Stomach (tissue), 8 donors: ENCODE measurements at regions not wholly inside any gene's neighbourhood (a gene's known extent, or its start where the extent isn't known, plus 50 kb on each side); places are given as distances from the start of the nearest gene placed in this dataset.

Source experiments
- DNase-seq, 2 donors: peaks; one replicate each; pipeline versions ENCODE4 v3.0.0 to v3.0.0-alpha.2; 2013 to 2019
- H3K27ac ChIP-seq, 5 donors: fragments of 200-600 bp in 4 of 5; sonication (generic) in 4 of 5; one replicate each; pipeline ENCODE4 v1.5.1; 2013 to 2019; ENCODE audit warnings: mild to moderate bottlenecking in 1 of 5, moderate library complexity in 1 of 5
- H3K27me3 ChIP-seq, 3 donors: fragments of 200-600 bp; sonication (generic); one replicate each; pipeline ENCODE4 v1.5.1; 2017 to 2019; ENCODE audit warnings: mixed run types in 1 of 3
- H3K36me3 ChIP-seq, 4 donors: fragments of 200-600 bp; sonication (generic); 1 replicate in 3 of 4; 2 replicates in 1 of 4; pipeline ENCODE4 v1.5.1; 2016 to 2019
- H3K4me1 ChIP-seq, 4 donors: fragments of 200-600 bp; sonication (generic); one replicate each; pipeline ENCODE4 v1.5.1; 2016 to 2019
- H3K4me3 ChIP-seq, 4 donors: fragments of 200-600 bp; sonication (generic) in 3 of 4; one replicate each; pipeline ENCODE4 v1.5.1; 2016 to 2019; ENCODE audit warnings: mild to moderate bottlenecking in 1 of 4
- H3K9me3 ChIP-seq, 4 donors: fragments of 200-600 bp; sonication (generic); one replicate each; pipeline ENCODE4 v1.5.1; 2016 to 2019
- CTCF ChIP-seq, 7 experiments: fragments of 450-650 bp in 4 of 7; fragments of 200-600 bp in 3 of 7; sonication (generic) in 3 of 7; IDR thresholded peaks; one replicate each; pipeline ENCODE4 v1.5.1; 2016 to 2019; ENCODE audit warnings: antibody characterized with exemption in 7 of 7, control low read depth in 2 of 7, mild to moderate bottlenecking in 1 of 7
- EP300 ChIP-seq: sonication (generic); formaldehyde crosslinking; IDR thresholded peaks from one replicate; pipeline ENCODE4 v1.6.1; 2017; ENCODE audit warnings: antibody characterized with exemption
- POLR2A ChIP-seq, 4 donors: fragments of 450-650 bp; IDR thresholded peaks; one replicate each; pipeline ENCODE4 v1.6.1; 2016; ENCODE audit warnings: antibody characterized with exemption in 4 of 4, control low read depth in 2 of 4, mild to moderate bottlenecking in 1 of 4, moderate library complexity in 1 of 4
- POLR2AphosphoS5 ChIP-seq, 3 donors: sonication (generic); formaldehyde crosslinking; IDR thresholded peaks; one replicate each; pipeline ENCODE4 v1.6.1; 2016; ENCODE audit warnings: antibody characterized with exemption in 3 of 3
- WGBS, 5 donors: extraction: QIAGEN DNeasy Blood & Tissue Kit in 3 of 5; methylation state at CpG; one replicate each; pipeline versions ENCODE4 v1.1.5 to v1.1.7; 2013 to 2018; 5-methylcytosine and 5-hydroxymethylcytosine counted together
- intact Hi-C: fragments of 100-400 bp; cut with DNase I; formaldehyde crosslinking; loops from one replicate; pipeline ENCODE4 v1.15.1; 2023; ENCODE audit warnings: low total_unique reads
- donor health status: healthy with polysubstance abuse.
- donor health status: Bipolar disorder and iron deficiency.
- donor health status: healthy.

GRCh38 chr16:86668136-86668910, 90.0 kb downstream of the FOXL1 start:
- intact Hi-C loops = no loop called here
- TF ChIP-seq EP300 (no peak), POLR2AphosphoS5 (IDR thresholded peaks at IDR 0.05) (no peak), POLR2A (IDR thresholded peaks at IDR 0.05) (no peak), CTCF (IDR thresholded peaks at IDR 0.05) (no peak)
- 59 to 67% (median 59%) methylated on average over 8 of the region's 8 CpGs for WGBS, 5 donors
- Histone ChIP-seq H3K4me3 (no peak overlapping the region), H3K36me3 (no peaks in the 10 kb centered on the region), H3K4me1 (peaks cover 4 to 20% (median 7%) of the 10 kb centered on the region in 4 donors), H3K9me3 (peaks cover 0 to 19% (median 9%) of the 10 kb centered on the region in 4 donors), H3K27me3 (peaks cover 0 to 61% (median 8%) of the 10 kb centered on the region in 3 donors), H3K27ac (no peak overlapping the region)
- peak in 1 of 2 donors; percentile 36 for DNase-seq

GRCh38 chr16:86669285-86669805, 91.0 kb downstream of the FOXL1 start:
- Histone ChIP-seq H3K36me3 (no peaks in the 10 kb centered on the region), H3K4me3 (no peak overlapping the region), H3K9me3 (peaks cover 0 to 19% (median 13%) of the 10 kb centered on the region in 4 donors), H3K27me3 (peaks cover 0 to 67% (median 8%) of the 10 kb centered on the region in 3 donors), H3K27ac (peak overlapping the region in 2 of 5 donors; percentile 7 to 34), H3K4me1 (peaks cover 4 to 12% (median 5%) of the 10 kb centered on the region in 4 donors)
- TF ChIP-seq EP300 (no peak), CTCF (IDR thresholded peaks at IDR 0.05) (no peak), POLR2A (IDR thresholded peaks at IDR 0.05) (no peak), POLR2AphosphoS5 (IDR thresholded peaks at IDR 0.05) (no peak)
- 70 to 82% (median 73%) methylated on average over 10 of the region's 10 CpGs for WGBS, 5 donors
- DNase-seq = no peak
- intact Hi-C loops = no loop called here

DNA sequence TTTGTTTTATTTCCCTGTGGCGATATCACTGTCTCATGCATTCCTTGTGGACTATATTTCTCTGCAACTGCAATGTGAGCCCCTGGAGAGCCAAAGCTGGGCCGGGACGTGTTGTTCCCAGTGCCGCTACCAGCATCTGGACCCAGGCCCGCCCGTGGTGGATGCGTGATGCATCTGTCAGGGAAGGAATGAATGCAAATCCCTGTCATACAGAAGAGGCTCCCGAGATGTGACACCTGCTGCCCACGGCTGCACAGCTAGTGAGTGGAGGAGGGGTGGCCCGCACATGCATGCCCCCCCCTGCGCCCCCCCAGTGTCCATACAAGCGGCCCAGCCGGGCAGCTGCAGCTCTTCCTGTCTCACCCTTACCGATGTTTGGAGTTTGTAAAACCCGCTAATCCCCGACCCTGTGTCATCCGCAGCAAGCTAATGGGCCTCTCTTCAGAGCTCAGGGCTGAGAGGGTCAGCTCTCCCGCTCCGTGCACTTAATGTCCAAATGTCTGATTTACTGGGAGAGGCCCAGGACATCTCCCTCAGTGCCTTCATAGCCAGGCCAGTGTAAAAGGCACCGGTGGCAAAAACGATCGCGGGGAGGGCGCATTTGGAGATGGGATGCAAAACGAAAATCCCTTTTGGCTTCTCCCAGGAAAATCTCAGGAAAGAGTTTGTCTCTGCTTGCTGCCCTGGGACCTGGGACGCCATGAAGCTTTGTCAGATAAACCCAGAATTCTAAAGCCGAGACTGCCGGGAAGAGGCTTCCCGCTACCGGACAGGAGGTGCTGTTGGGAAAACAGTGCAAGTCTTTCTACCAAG, 91.8 kb downstream of the FOXL1 start:
- TF ChIP-seq POLR2A (IDR thresholded peaks at IDR 0.05) (no peak), EP300 (no peak), CTCF (IDR thresholded peaks at IDR 0.05) (no peak), POLR2AphosphoS5 (IDR thresholded peaks at IDR 0.05) (no peak)
- Histone ChIP-seq H3K27ac (peak overlapping the region in 4 of 5 donors; percentile 10 to 39 (median 32)), H3K36me3 (no peaks in the 10 kb centered on the region), H3K4me1 (peaks cover 0 to 5% (median 4%) of the 10 kb centered on the region in 4 donors), H3K9me3 (peaks cover 0 to 15% (median 13%) of the 10 kb centered on the region in 4 donors), H3K27me3 (peaks cover 0 to 65% (median 8%) of the 10 kb centered on the region in 3 donors), H3K4me3 (no peak overlapping the region)
- DNase-seq = peak in 1 of 2 donors; percentile 67
- 48 to 56% (median 54%) methylated on average over 25 to 30 of the region's 30 CpGs for WGBS, 5 donors
- intact Hi-C loops = no loop called here

- H3K27me3 ChIP-seq = peaks cover 0 to 65% (median 8%) of the 10 kb centered on the region in 3 donors
- WGBS, 5 donors = 84 to 89% (median 86%) methylated on average over 7 to 11 of the region's 11 CpGs
- DNase-seq = no peak
- TF ChIP-seq POLR2A (IDR thresholded peaks at IDR 0.05) = no peak
- TF ChIP-seq EP300 = no peak
- TF ChIP-seq POLR2AphosphoS5 (IDR thresholded peaks at IDR 0.05) = no peak
- no peak for TF ChIP-seq CTCF (IDR thresholded peaks at IDR 0.05)
- intact Hi-C loops = no loop called here
- H3K9me3 ChIP-seq = peaks cover 0 to 15% (median 12%) of the 10 kb centered on the region in 4 donors
- peak overlapping the region in 2 of 5 donors; percentile 10 to 29 for H3K27ac ChIP-seq
- peaks cover 0 to 5% (median 2%) of the 10 kb centered on the region in 4 donors for H3K4me1 ChIP-seq
- H3K4me3 ChIP-seq = no peak overlapping the region
- H3K36me3 ChIP-seq = no peaks in the 10 kb centered on the region
Measured at GRCh38 chr16:86670750-86671234, 92.4 kb downstream of the FOXL1 start.
